WTC11 (cell line): ENCODE measurements at regions not wholly inside any gene's neighbourhood (a gene's known extent, or its start where the extent isn't known, plus 50 kb on each side); places are given as distances from the start of the nearest gene placed in this dataset.

Source experiments
- ATAC-seq: fragments of 200-7000 bp; cut with Tn5 transposase; 2 replicates; pipeline ENCODE4 v1.10.0; 2021; ENCODE audit warnings: mild to moderate bottlenecking, moderate library complexity
- CTCF ChIA-PET: fragments of 300-600 bp; sonication (Branson Sonifier 250); formaldehyde crosslinking; loops from one replicate; lab custom pipeline; 2021; ENCODE audit warnings: antibody characterized with exemption; lab: Charles Lee
- POLR2A ChIA-PET: fragments of 350-600 bp; sonication (Branson Sonifier 250); formaldehyde crosslinking; loops from one replicate; lab custom pipeline; 2021; ENCODE audit warnings: antibody characterized with exemption; lab: Charles Lee
- DNase-seq: peaks from one replicate; pipeline ENCODE4 v3.0.0; 2021; ENCODE audit warnings: low spot score
- H3K27ac Mint-ChIP-seq: 2 replicates; pipeline ENCODE4 v1.8.0; 2021; ENCODE audit warnings: mixed read lengths
- H3K27me3 Mint-ChIP-seq: 2 replicates; pipeline ENCODE4 v1.8.0; 2021; ENCODE audit warnings: low read depth, mild to moderate bottlenecking, moderate library complexity, mixed read lengths
- H3K36me3 Mint-ChIP-seq: 2 replicates; pipeline ENCODE4 v1.8.0; 2021; ENCODE audit warnings: mixed read lengths
- H3K4me1 Mint-ChIP-seq: 2 replicates; pipeline ENCODE4 v1.8.0; 2022; ENCODE audit warnings: mixed read lengths
- H3K4me3 Mint-ChIP-seq: 2 replicates; pipeline ENCODE4 v1.8.0; 2021; ENCODE audit warnings: mild to moderate bottlenecking, moderate library complexity, mixed read lengths
- H3K9me3 Mint-ChIP-seq: 2 replicates; pipeline ENCODE4 v1.8.0; 2021; ENCODE audit warnings: mixed read lengths
- ATF1 ChIP-seq: sonication (generic); formaldehyde crosslinking; IDR thresholded peaks from 2 replicates; pipeline ENCODE4 v1.8.1; 2023; ENCODE audit warnings: mild to moderate bottlenecking, moderate library complexity, missing genetic modification reagents
- ATF3 ChIP-seq: sonication (generic); formaldehyde crosslinking; conservative IDR thresholded peaks from 2 replicates; pipeline ENCODE4 v1.8.1; 2022; ENCODE audit warnings: mild to moderate bottlenecking, missing genetic modification reagents
- ATF6 ChIP-seq: sonication (generic); formaldehyde crosslinking; IDR thresholded peaks from 2 replicates; pipeline ENCODE4 v1.8.1; 2023; ENCODE audit warnings: mild to moderate bottlenecking, missing genetic modification reagents
- CBFB ChIP-seq: sonication (generic); formaldehyde crosslinking; IDR thresholded peaks from 2 replicates; pipeline ENCODE4 v1.8.1; 2022; ENCODE audit warnings: mild to moderate bottlenecking, low read depth, missing genetic modification reagents
- CREM ChIP-seq: sonication (generic); formaldehyde crosslinking; IDR thresholded peaks from 2 replicates; pipeline ENCODE4 v1.8.1; 2022; ENCODE audit warnings: mild to moderate bottlenecking, missing genetic modification reagents, moderate library complexity
- ETV6 ChIP-seq: sonication (generic); formaldehyde crosslinking; IDR thresholded peaks from 2 replicates; pipeline ENCODE4 v1.8.1; 2022; ENCODE audit warnings: mild to moderate bottlenecking, missing genetic modification reagents
- FOXK1 ChIP-seq: sonication (generic); formaldehyde crosslinking; IDR thresholded peaks from 2 replicates; pipeline ENCODE4 v1.8.0; 2022; ENCODE audit warnings: mild to moderate bottlenecking, moderate library complexity, missing genetic modification reagents
- IRF1 ChIP-seq: sonication (generic); formaldehyde crosslinking; IDR thresholded peaks from 2 replicates; pipeline ENCODE4 v1.8.0; 2023; ENCODE audit warnings: missing genetic modification reagents
- JAZF1 ChIP-seq: fragments of 250-450 bp; sonication (Bioruptor Pico); IDR thresholded peaks from 2 replicates; pipeline ENCODE4 v1.9.0; 2021; ENCODE audit warnings: moderate library complexity, mild to moderate bottlenecking, inconsistent platforms
- JUN ChIP-seq: sonication (generic); formaldehyde crosslinking; IDR thresholded peaks from 2 replicates; pipeline ENCODE4 v1.8.0; 2023; ENCODE audit warnings: mild to moderate bottlenecking, missing genetic modification reagents
- MAX ChIP-seq: sonication (generic); formaldehyde crosslinking; IDR thresholded peaks from 2 replicates; pipeline ENCODE4 v1.8.0; 2022; ENCODE audit warnings: mild to moderate bottlenecking, missing genetic modification reagents
- MXD4 ChIP-seq: fragments of 250-450 bp; sonication (Bioruptor Pico); IDR thresholded peaks from 2 replicates; pipeline ENCODE4 v1.8.0; 2021; ENCODE audit warnings: mild to moderate bottlenecking, moderate library complexity, borderline replicate concordance
- MYBL2 ChIP-seq: sonication (generic); formaldehyde crosslinking; IDR thresholded peaks from 2 replicates; pipeline ENCODE4 v1.8.1; 2023; ENCODE audit warnings: mild to moderate bottlenecking, moderate library complexity, missing genetic modification reagents
- NFYB ChIP-seq: sonication (generic); formaldehyde crosslinking; conservative IDR thresholded peaks from 2 replicates; pipeline ENCODE4 v1.8.0; 2022; ENCODE audit warnings: low read depth, missing genetic modification reagents
- NR1H2 ChIP-seq: sonication (generic); formaldehyde crosslinking; IDR thresholded peaks from 2 replicates; pipeline ENCODE4 v1.9.0; 2021; ENCODE audit warnings: mild to moderate bottlenecking, moderate library complexity, missing genetic modification reagents
- NR3C1 ChIP-seq: sonication (generic); formaldehyde crosslinking; conservative IDR thresholded peaks from 2 replicates; pipeline ENCODE4 v1.8.1; 2023; ENCODE audit warnings: low read depth, mild to moderate bottlenecking, missing genetic modification reagents
- TEAD4 ChIP-seq: sonication (generic); formaldehyde crosslinking; IDR thresholded peaks from 2 replicates; pipeline ENCODE4 v1.8.0; 2022; ENCODE audit warnings: mild to moderate bottlenecking, missing genetic modification reagents
- USF1 ChIP-seq: sonication (generic); formaldehyde crosslinking; IDR thresholded peaks from 2 replicates; pipeline ENCODE4 v1.8.0; 2022; ENCODE audit warnings: mild to moderate bottlenecking, missing genetic modification reagents
- USF2 ChIP-seq: sonication (generic); formaldehyde crosslinking; IDR thresholded peaks from 2 replicates; pipeline ENCODE4 v1.8.1; 2023; ENCODE audit warnings: mild to moderate bottlenecking, missing genetic modification reagents, moderate library complexity
- ZNF263 ChIP-seq: sonication (generic); formaldehyde crosslinking; IDR thresholded peaks from 2 replicates; pipeline ENCODE4 v1.8.1; 2022; ENCODE audit warnings: low read depth, mild to moderate bottlenecking, moderate library complexity, missing genetic modification reagents
- ZNF281 ChIP-seq: sonication (generic); formaldehyde crosslinking; IDR thresholded peaks from 2 replicates; pipeline ENCODE4 v1.8.0; 2023; ENCODE audit warnings: mild to moderate bottlenecking, missing genetic modification reagents
- ZNF423 ChIP-seq: fragments of 250-450 bp; sonication (Bioruptor Pico); IDR thresholded peaks from 2 replicates; pipeline ENCODE4 v2.1.2; 2022; ENCODE audit warnings: mild to moderate bottlenecking, moderate library complexity
- ZNF512 ChIP-seq: sonication (generic); formaldehyde crosslinking; IDR thresholded peaks from 2 replicates; pipeline ENCODE4 v1.8.1; 2022; ENCODE audit warnings: missing genetic modification reagents, borderline replicate concordance
- ZNF671 ChIP-seq: fragments of 250-450 bp; sonication (Bioruptor Pico); IDR thresholded peaks from 2 replicates; pipeline ENCODE4 v1.8.0; 2021; ENCODE audit warnings: mild to moderate bottlenecking

- no peak overlapping the region for H3K4me3 Mint-ChIP-seq
- H3K9me3 Mint-ChIP-seq: peaks cover 33% of the 10 kb centered on the region
- no peak for DNase-seq
- no peak overlapping the region for H3K27ac Mint-ChIP-seq
- no peak for TF ChIP-seq NFYB
- TF ChIP-seq MAX: no peak
- no peak for TF ChIP-seq ZNF512 (CRISPR knock-in tag)
- no peak for TF ChIP-seq FOXK1 (CRISPR knock-in tag)
- no peak for TF ChIP-seq NR1H2
- no peak for TF ChIP-seq USF1 (CRISPR knock-in tag)
- no peak for TF ChIP-seq JAZF1 (CRISPR knock-in tag)
- no peak for TF ChIP-seq TEAD4 (CRISPR knock-in tag)
- no peak for TF ChIP-seq ATF1 (CRISPR knock-in tag)
- TF ChIP-seq MXD4: no peak
- TF ChIP-seq ZNF423 (CRISPR knock-in tag): no peak
- no peak for TF ChIP-seq USF2 (CRISPR knock-in tag)
- TF ChIP-seq NR3C1 (CRISPR knock-in tag): no peak
- no peak for TF ChIP-seq ATF3 (CRISPR knock-in tag)
- no peak for TF ChIP-seq ETV6 (CRISPR knock-in tag)
- no peak for TF ChIP-seq ZNF263
- no peak for TF ChIP-seq CBFB (CRISPR knock-in tag)
- no peak for TF ChIP-seq ATF6 (CRISPR knock-in tag)
- no peak for TF ChIP-seq CREM (CRISPR knock-in tag)
- ATAC-seq: no peak
- H3K4me1 Mint-ChIP-seq: peaks cover 24% of the 10 kb centered on the region
- ChIA-PET POLR2A (no interaction called here), CTCF (no interaction called here)
- no peaks in the 10 kb centered on the region for H3K27me3 Mint-ChIP-seq
- peaks cover 15% of the 10 kb centered on the region for H3K36me3 Mint-ChIP-seq
Measured at GRCh38 chr9:85130764-85131163, 461.2 kb downstream of the NTRK2 start.

GRCh38 chr9:85130260-85130659, 460.7 kb downstream of the NTRK2 start:
- Mint-ChIP-seq H3K27ac (no peak overlapping the region), H3K4me3 (no peak overlapping the region), H3K27me3 (no peaks in the 10 kb centered on the region), H3K9me3 (peaks cover 33% of the 10 kb centered on the region), H3K4me1 (peaks cover 29% of the 10 kb centered on the region), H3K36me3 (peaks cover 17% of the 10 kb centered on the region)
- ATAC-seq (no peak), DNase-seq (no peak)
- POLR2A ChIA-PET: no interaction called here
- CTCF ChIA-PET: no interaction called here
- TF ChIP-seq NR1H2: no peak
- no peak for TF ChIP-seq IRF1 (CRISPR knock-in tag)
- TF ChIP-seq JUN (CRISPR knock-in tag): no peak
- TF ChIP-seq MYBL2 (CRISPR knock-in tag): no peak
- TF ChIP-seq ZNF512 (CRISPR knock-in tag): no peak
- TF ChIP-seq ZNF281 (CRISPR knock-in tag): no peak
- TF ChIP-seq ZNF671 (CRISPR knock-in tag): no peak
